Ectodermal cell (in vitro differentiated cells): ENCODE measurements at regions not wholly inside any gene's neighbourhood (a gene's known extent, or its start where the extent isn't known, plus 50 kb on each side); places are given as distances from the start of the nearest gene placed in this dataset.

ENCODE experiments used
- H3K27ac ChIP-seq: 2 replicates; pipeline ENCODE4 v1.7.0; 2013; ENCODE audit warnings: mild to moderate bottlenecking, low read depth, low read length; ENCODE audit not compliant: insufficient read depth, poor library complexity, severe bottlenecking
- H3K27me3 ChIP-seq: 2 replicates; pipeline ENCODE4 v1.7.0; 2013; ENCODE audit warnings: mild to moderate bottlenecking, low read length; ENCODE audit not compliant: insufficient read depth, control insufficient read depth, poor library complexity, severe bottlenecking
- H3K36me3 ChIP-seq: one replicate; pipeline ENCODE4 v1.7.0; 2013; ENCODE audit warnings: low read length; ENCODE audit not compliant: control insufficient read depth, insufficient read depth
- H3K4me1 ChIP-seq: one replicate; pipeline ENCODE4 v1.7.0; 2013; ENCODE audit warnings: low read length; ENCODE audit not compliant: control insufficient read depth, insufficient read depth
- H3K4me3 ChIP-seq: 2 replicates; pipeline ENCODE4 v1.7.0; 2013; ENCODE audit warnings: low read depth, low read length, control low read depth; ENCODE audit not compliant: insufficient read depth
- H3K9me3 ChIP-seq: 2 replicates; pipeline ENCODE4 v1.7.0; 2013; ENCODE audit warnings: mild to moderate bottlenecking, low read length, moderate library complexity; ENCODE audit not compliant: control insufficient read depth
- WGBS, 2 experiments: methylation state at CpG; one replicate each; pipeline ENCODE4 v1.1.7; 2013; ENCODE audit warnings: missing lambda C conversion rate in 2 of 2; 5-methylcytosine and 5-hydroxymethylcytosine counted together

DNA sequence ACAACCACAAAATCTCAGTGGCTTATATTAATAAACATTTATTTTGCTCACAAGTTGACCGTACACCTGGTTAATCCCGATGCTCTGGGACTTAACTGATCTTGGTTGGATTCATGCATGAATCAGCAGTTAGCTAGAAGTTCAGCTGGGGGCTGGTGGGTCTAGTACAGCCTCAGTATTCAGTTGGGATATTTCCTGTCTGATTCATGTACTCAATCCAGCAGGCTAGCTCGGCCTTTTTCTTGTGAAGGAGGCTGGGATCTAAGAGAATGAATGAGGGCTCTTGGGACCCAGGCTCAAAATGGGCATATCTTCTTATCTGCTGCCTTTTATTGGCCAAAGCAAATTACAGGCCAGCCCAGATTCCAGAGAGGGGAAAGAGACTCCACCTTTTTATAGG is 178.8 kb downstream of the KCTD12 start:
- WGBS, 2 experiments: 94 to 95% methylated on average over 3 of the region's 3 CpGs
- Histone ChIP-seq H3K27ac (no peak overlapping the region), H3K27me3 (no peaks in the 10 kb centered on the region), H3K9me3 (no peaks in the 10 kb centered on the region), H3K4me3 (no peak overlapping the region), H3K36me3 (no peaks in the 10 kb centered on the region), H3K4me1 (no peaks in the 10 kb centered on the region)

GRCh38 chr13:76703621-76704288 is 182.4 kb downstream of the KCTD12 start:
- H3K27ac ChIP-seq: no peak overlapping the region
- no peaks in the 10 kb centered on the region for H3K9me3 ChIP-seq
- no peaks in the 10 kb centered on the region for H3K27me3 ChIP-seq
- 86 to 95% methylated on average over 1 to 2 of the region's 2 CpGs for WGBS, 2 experiments
- H3K4me1 ChIP-seq: no peaks in the 10 kb centered on the region
- H3K4me3 ChIP-seq: no peak overlapping the region
- H3K36me3 ChIP-seq: no peaks in the 10 kb centered on the region

GRCh38 chr13:76703216-76703615 is 183.0 kb downstream of the KCTD12 start:
- WGBS, 2 experiments: 94 to 95% methylated on average over 2 of the region's 2 CpGs
- no peaks in the 10 kb centered on the region for H3K27me3 ChIP-seq
- H3K27ac ChIP-seq: no peak overlapping the region
- H3K36me3 ChIP-seq: no peaks in the 10 kb centered on the region
- H3K4me1 ChIP-seq: no peaks in the 10 kb centered on the region
- no peak overlapping the region for H3K4me3 ChIP-seq
- H3K9me3 ChIP-seq: no peaks in the 10 kb centered on the region

DNA sequence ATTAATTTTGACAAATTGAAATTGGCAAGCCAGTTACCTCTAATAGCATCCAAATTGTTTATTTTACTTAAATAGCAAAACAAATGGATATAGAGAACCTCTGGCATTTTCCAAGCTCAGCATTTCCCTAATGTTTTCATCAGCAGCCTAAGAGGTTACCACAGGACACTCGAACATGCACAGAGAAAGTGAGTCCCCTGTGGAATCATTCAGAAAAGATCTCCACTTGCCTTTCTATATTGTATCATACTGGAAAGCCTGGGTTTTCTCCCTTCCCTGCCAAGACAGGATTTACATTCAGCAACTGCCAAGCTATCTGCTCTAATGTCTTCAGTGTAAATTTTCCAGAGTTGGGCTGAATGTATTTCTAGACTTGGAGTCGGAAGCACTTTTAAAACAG is 188.9 kb downstream of the KCTD12 start:
- WGBS, 2 experiments: 88 to 96% methylated on average over 1 to 2 of the region's 2 CpGs
- H3K4me3 ChIP-seq: no peak overlapping the region
- H3K36me3 ChIP-seq: no peaks in the 10 kb centered on the region
- H3K27ac ChIP-seq: no peak overlapping the region
- no peaks in the 10 kb centered on the region for H3K27me3 ChIP-seq
- H3K9me3 ChIP-seq: no peaks in the 10 kb centered on the region
- H3K4me1 ChIP-seq: no peaks in the 10 kb centered on the region

DNA sequence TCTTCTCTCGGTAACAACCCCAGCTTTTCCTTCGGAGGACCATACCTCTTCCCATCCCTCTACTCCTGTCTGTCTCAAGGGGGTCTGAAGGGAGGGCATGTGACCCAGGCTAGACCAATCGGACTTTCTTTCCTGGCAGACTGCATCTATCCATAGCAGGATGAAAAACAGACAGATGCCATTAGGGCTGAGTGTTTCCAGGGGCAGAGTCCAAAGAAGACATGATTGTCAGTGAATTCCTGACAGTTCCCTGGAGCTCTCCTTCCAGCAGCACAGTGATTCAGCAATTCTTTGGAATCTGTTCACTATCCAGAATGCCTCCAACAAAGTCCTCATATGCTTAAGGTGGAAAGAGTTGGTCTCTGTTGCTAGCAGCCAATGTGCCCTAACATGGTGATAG is 189.8 kb downstream of the KCTD12 start:
- Histone ChIP-seq H3K36me3 (no peaks in the 10 kb centered on the region), H3K4me3 (no peak overlapping the region), H3K27ac (no peak overlapping the region), H3K4me1 (no peaks in the 10 kb centered on the region), H3K9me3 (no peaks in the 10 kb centered on the region), H3K27me3 (no peaks in the 10 kb centered on the region)
- WGBS, 2 experiments: 89 to 93% methylated on average over 3 of the region's 3 CpGs

GRCh38 chr13:76693086-76693485 is 193.1 kb downstream of the KCTD12 start:
- Histone ChIP-seq H3K9me3 (no peaks in the 10 kb centered on the region), H3K36me3 (no peaks in the 10 kb centered on the region), H3K27ac (no peak overlapping the region), H3K4me3 (no peak overlapping the region), H3K4me1 (no peaks in the 10 kb centered on the region), H3K27me3 (no peaks in the 10 kb centered on the region)
- 91 to 94% methylated on average over 2 of the region's 2 CpGs for WGBS, 2 experiments

- Histone ChIP-seq H3K4me1 (no peaks in the 10 kb centered on the region), H3K36me3 (no peaks in the 10 kb centered on the region), H3K9me3 (no peaks in the 10 kb centered on the region), H3K4me3 (no peak overlapping the region), H3K27ac (no peak overlapping the region), H3K27me3 (no peaks in the 10 kb centered on the region)
- WGBS, 2 experiments: 57 to 83% methylated on average over 1 of the region's 1 CpG
Measured at GRCh38 chr13:76692346-76692745, 193.9 kb downstream of the KCTD12 start.

DNA sequence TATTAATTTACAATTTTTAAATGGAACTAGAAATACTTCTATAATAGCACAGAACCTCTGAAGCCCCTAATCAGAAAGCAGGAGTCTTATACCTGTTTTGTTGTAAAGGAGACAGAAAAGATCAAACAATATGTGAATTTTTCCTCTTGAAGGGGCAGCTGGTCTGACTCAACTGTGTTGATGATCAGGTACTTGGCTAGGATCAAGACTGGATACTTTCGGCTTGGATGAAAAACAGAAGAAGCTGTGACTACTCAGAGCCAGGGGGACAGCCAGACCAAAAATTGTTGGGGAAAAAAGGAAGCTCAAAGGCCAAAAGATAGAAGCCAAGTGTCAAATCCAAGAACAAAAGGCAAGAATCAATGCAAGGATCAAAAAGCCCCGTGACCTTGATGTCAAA is 195.6 kb downstream of the KCTD12 start:
- H3K4me3 ChIP-seq: no peak overlapping the region
- no peaks in the 10 kb centered on the region for H3K9me3 ChIP-seq
- no peaks in the 10 kb centered on the region for H3K4me1 ChIP-seq
- no peak overlapping the region for H3K27ac ChIP-seq
- H3K27me3 ChIP-seq: no peaks in the 10 kb centered on the region
- WGBS, 2 experiments: 71 to 74% methylated on average over 2 of the region's 2 CpGs
- no peaks in the 10 kb centered on the region for H3K36me3 ChIP-seq

GRCh38 chr13:76687467-76687866 is 198.7 kb downstream of the KCTD12 start:
- no peaks in the 10 kb centered on the region for H3K27me3 ChIP-seq
- no peak overlapping the region for H3K4me3 ChIP-seq
- WGBS, 2 experiments: 90 to 98% methylated on average over 2 to 4 of the region's 4 CpGs
- H3K27ac ChIP-seq: no peak overlapping the region
- H3K4me1 ChIP-seq: no peaks in the 10 kb centered on the region
- H3K36me3 ChIP-seq: no peaks in the 10 kb centered on the region
- H3K9me3 ChIP-seq: no peaks in the 10 kb centered on the region

GRCh38 chr13:76685938-76686337 is 200.3 kb downstream of the KCTD12 start:
- 94% methylated on average over 4 of the region's 5 CpGs for WGBS, 2 experiments

DNA sequence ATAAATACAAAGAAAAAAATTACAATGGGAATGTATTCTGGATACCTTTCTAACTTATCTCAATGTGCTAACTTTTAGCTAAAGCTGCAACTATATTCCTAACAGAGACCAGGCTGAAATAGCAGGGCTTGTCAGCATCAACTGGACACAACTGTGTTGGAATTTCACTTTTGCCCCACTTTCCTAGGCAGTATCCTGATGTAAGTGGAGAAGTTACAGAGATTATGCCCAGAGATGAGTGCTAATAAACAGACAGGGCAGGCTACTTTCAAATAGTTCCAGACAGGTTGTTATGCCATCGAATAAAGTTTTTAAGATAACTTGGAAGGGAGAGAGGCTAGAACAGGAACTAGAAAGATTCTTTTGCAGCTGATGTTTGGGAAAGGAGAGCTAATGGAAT is 201.9 kb downstream of the KCTD12 start:
- no peaks in the 10 kb centered on the region for H3K27me3 ChIP-seq
- no peak overlapping the region for H3K27ac ChIP-seq
- WGBS, 2 experiments: 87 to 91% methylated on average over 1 of the region's 1 CpG
- no peaks in the 10 kb centered on the region for H3K4me1 ChIP-seq
- H3K9me3 ChIP-seq: no peaks in the 10 kb centered on the region
- no peaks in the 10 kb centered on the region for H3K36me3 ChIP-seq
- H3K4me3 ChIP-seq: no peak overlapping the region

More at GRCh38 chr13:76685938-76686337, 200.3 kb downstream of the KCTD12 start:
- H3K4me3 ChIP-seq: no peak overlapping the region
- H3K9me3 ChIP-seq: no peaks in the 10 kb centered on the region
- no peaks in the 10 kb centered on the region for H3K4me1 ChIP-seq
- H3K27me3 ChIP-seq: no peaks in the 10 kb centered on the region
- H3K27ac ChIP-seq: no peak overlapping the region
- no peaks in the 10 kb centered on the region for H3K36me3 ChIP-seq
